ENCODE measurements at regions not wholly inside any gene's neighbourhood (a gene's known extent, or its start where the extent isn't known, plus 50 kb on each side); places are given as distances from the start of the nearest gene placed in this dataset.

GRCh38 chr4:149095811-149096210, 653.6 kb upstream of the NR3C2 start:
- Histone ChIP-seq H3K4me1 (ENCODE audit: low read depth) (no peaks in the 10 kb centered on the region), H3K36me3 (no peaks in the 10 kb centered on the region), H3K27me3 (no peaks in the 10 kb centered on the region), H3K9me3 (ENCODE audit: low read depth) (no peaks in the 10 kb centered on the region), H3K27ac (no peak overlapping the region), H3K4me3 (no peak overlapping the region)
- no peak for DNase-seq (ENCODE audit: low read depth in 1 of 2, low spot score in 1 of 2)
- no peak for TF ChIP-seq CTCF (IDR thresholded peaks at IDR 0.05; ENCODE audit: low read depth, low read length)

GRCh38 chr4:149095001-149095400, 652.8 kb upstream of the NR3C2 start:
- no peak for TF ChIP-seq CTCF (IDR thresholded peaks at IDR 0.05; ENCODE audit: low read depth, low read length)
- no peaks in the 10 kb centered on the region for H3K36me3 ChIP-seq
- DNase-seq (ENCODE audit: low read depth in 1 of 2, low spot score in 1 of 2), result no peak
- no peak overlapping the region for H3K4me3 ChIP-seq
- no peaks in the 10 kb centered on the region for H3K9me3 ChIP-seq (ENCODE audit: low read depth)
- no peaks in the 10 kb centered on the region for H3K27me3 ChIP-seq
- no peaks in the 10 kb centered on the region for H3K4me1 ChIP-seq (ENCODE audit: low read depth)
- no peak overlapping the region for H3K27ac ChIP-seq

GRCh38 chr4:149084144-149084543, 641.9 kb upstream of the NR3C2 start:
- no peak overlapping the region for H3K27ac ChIP-seq
- no peaks in the 10 kb centered on the region for H3K9me3 ChIP-seq (ENCODE audit: low read depth)
- H3K4me3 ChIP-seq, result no peak overlapping the region
- DNase-seq (ENCODE audit: low read depth in 1 of 2, low spot score in 1 of 2), result no peak
- TF ChIP-seq CTCF (IDR thresholded peaks at IDR 0.05; ENCODE audit: low read depth, low read length), result no peak
- no peaks in the 10 kb centered on the region for H3K27me3 ChIP-seq
- H3K36me3 ChIP-seq, result no peaks in the 10 kb centered on the region
- H3K4me1 ChIP-seq (ENCODE audit: low read depth), result no peaks in the 10 kb centered on the region

GRCh38 chr4:149077181-149077580, 635.0 kb upstream of the NR3C2 start:
- no peaks in the 10 kb centered on the region for H3K27me3 ChIP-seq
- no peaks in the 10 kb centered on the region for H3K4me1 ChIP-seq (ENCODE audit: low read depth)
- no peak overlapping the region for H3K27ac ChIP-seq
- H3K4me3 ChIP-seq, result no peak overlapping the region
- H3K9me3 ChIP-seq (ENCODE audit: low read depth), result no peaks in the 10 kb centered on the region
- TF ChIP-seq CTCF (IDR thresholded peaks at IDR 0.05; ENCODE audit: low read depth, low read length), result no peak
- no peak for DNase-seq (ENCODE audit: low read depth in 1 of 2, low spot score in 1 of 2)
- H3K36me3 ChIP-seq, result no peaks in the 10 kb centered on the region

GRCh38 chr4:149076401-149076800, 634.2 kb upstream of the NR3C2 start:
- Histone ChIP-seq H3K27ac (no peak overlapping the region), H3K9me3 (ENCODE audit: low read depth) (no peaks in the 10 kb centered on the region), H3K4me3 (no peak overlapping the region), H3K36me3 (no peaks in the 10 kb centered on the region), H3K27me3 (no peaks in the 10 kb centered on the region), H3K4me1 (ENCODE audit: low read depth) (no peaks in the 10 kb centered on the region)
- TF ChIP-seq CTCF (IDR thresholded peaks at IDR 0.05; ENCODE audit: low read depth, low read length), result no peak
- no peak for DNase-seq (ENCODE audit: low read depth in 1 of 2, low spot score in 1 of 2)

GRCh38 chr4:149072384-149072783, 630.2 kb upstream of the NR3C2 start:
- H3K27me3 ChIP-seq, result no peaks in the 10 kb centered on the region
- no peaks in the 10 kb centered on the region for H3K4me1 ChIP-seq (ENCODE audit: low read depth)
- no peak for TF ChIP-seq CTCF (IDR thresholded peaks at IDR 0.05; ENCODE audit: low read depth, low read length)
- no peak for DNase-seq (ENCODE audit: low read depth in 1 of 2, low spot score in 1 of 2)
- H3K36me3 ChIP-seq, result no peaks in the 10 kb centered on the region
- H3K9me3 ChIP-seq (ENCODE audit: low read depth), result no peaks in the 10 kb centered on the region
- no peak overlapping the region for H3K4me3 ChIP-seq
- H3K27ac ChIP-seq, result no peak overlapping the region
